ENCODE measurements at regions not wholly inside any gene's neighbourhood (a gene's known extent, or its start where the extent isn't known, plus 50 kb on each side); places are given as distances from the start of the nearest gene placed in this dataset.
"Not testable (repeated sequence)": the region's sequence is repeated elsewhere in the genome, so short reads cannot be mapped to it uniquely, and the experiment has no call there.

- TF ChIP-seq SNAI2 (CRISPR knock-in tag; IDR thresholded peaks at IDR 0.05); PATZ1 (CRISPR knock-in tag; IDR thresholded peaks at IDR 0.05; ENCODE audit: borderline replicate concordance); ISL1 (CRISPR knock-in tag; IDR thresholded peaks at IDR 0.05); TCF4 (CRISPR knock-in tag; IDR thresholded peaks at IDR 0.05; ENCODE audit: borderline replicate concordance); ZC3H10 (CRISPR knock-in tag; IDR thresholded peaks at IDR 0.05); ZNF70 (CRISPR knock-in tag; IDR thresholded peaks at IDR 0.05); ZFP30 (CRISPR knock-in tag; IDR thresholded peaks at IDR 0.05); CSDC2 (CRISPR knock-in tag; IDR thresholded peaks at IDR 0.05); RARB (CRISPR knock-in tag; IDR thresholded peaks at IDR 0.05); ZFP3 (CRISPR knock-in tag; IDR thresholded peaks at IDR 0.05); OSR1 (CRISPR knock-in tag; IDR thresholded peaks at IDR 0.05): not testable (repeated sequence)
Measured at GRCh38 chr3:125742845-125743244, 147.5 kb upstream of the OSBPL11 start.
